ENCODE measurements at regions not wholly inside any gene's neighbourhood (a gene's known extent, or its start where the extent isn't known, plus 50 kb on each side); places are given as distances from the start of the nearest gene placed in this dataset.

DNA sequence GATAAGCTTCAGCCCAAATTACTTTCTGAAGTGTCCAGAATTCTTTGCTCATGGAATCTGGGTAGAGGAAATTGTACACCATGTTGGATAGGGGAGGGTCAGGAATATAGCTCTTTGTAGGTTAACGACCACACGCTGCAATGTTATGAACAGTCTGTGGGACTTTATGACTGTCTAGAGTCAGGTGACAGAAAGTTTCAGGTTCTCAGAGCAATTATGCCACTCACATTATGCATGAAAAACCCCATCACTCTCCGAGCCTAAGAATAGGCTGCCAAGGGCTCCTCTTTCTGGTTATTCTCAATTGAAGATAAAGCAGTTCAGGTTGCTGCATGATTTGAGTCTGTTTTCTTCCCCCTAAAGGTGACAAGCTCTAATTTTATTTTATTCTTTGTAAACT is 430.9 kb downstream of the ATP23 start:
- Histone ChIP-seq H3K4me3 (replicated peaks in 1 of 2; ENCODE audit: low read depth in 1 of 2, low read length in 2 of 2) (no peak overlapping the region), H3K27me3 (ENCODE audit: insufficient read depth, low read length) (no peaks in the 10 kb centered on the region), H3K9me2 (ENCODE audit: insufficient read depth) (no peaks in the 10 kb centered on the region), H3K79me2 (ENCODE audit: insufficient read depth, low read length) (no peaks in the 10 kb centered on the region), H3K9ac (ENCODE audit: low read length) (no peak overlapping the region), H4K20me1 (ENCODE audit: insufficient read depth) (no peaks in the 10 kb centered on the region), H2AFZ (ENCODE audit: low read depth, low read length, poor library complexity, severe bottlenecking) (no peak overlapping the region), H3K36me3 (ENCODE audit: control insufficient read depth in 1 of 2, insufficient read depth in 2 of 2, low read length in 2 of 2) (no peaks in the 10 kb centered on the region), H3K4me1 (ENCODE audit: control insufficient read depth in 1 of 2, insufficient read depth in 2 of 2, low read length in 2 of 2) (no peaks in the 10 kb centered on the region), H3K27ac (ENCODE audit: low read depth, low read length) (no peak overlapping the region), H3K4me2 (ENCODE audit: low read length) (no peak overlapping the region), H3K9me3 (ENCODE audit: control insufficient read depth in 1 of 2, insufficient read depth in 1 of 2, low read depth in 1 of 2, low read length in 2 of 2) (no peaks in the 10 kb centered on the region)
- no peak for DNase-seq (ENCODE audit: low read depth, low spot score)
- ATAC-seq, result no peak
- POLR2A ChIA-PET, result interaction anchor here (1.2 kb wide), 1 partner anchor 9 kb away, joined by 3 read pairs; no protein-coding TSS in a partner anchor
- TF ChIP-seq ZNF274 (IDR thresholded peaks at IDR 0.05; ENCODE audit: low read depth, low read length), result no peak
- no peak for TF ChIP-seq FOSL1 (IDR thresholded peaks at IDR 0.05; ENCODE audit: low read depth)
- no peak for TF ChIP-seq RAD21 (IDR thresholded peaks at IDR 0.05; ENCODE audit: low read depth)
- TF ChIP-seq EZH2 (IDR thresholded peaks at IDR 0.05), result no peak
- TF ChIP-seq, protein P1, sequence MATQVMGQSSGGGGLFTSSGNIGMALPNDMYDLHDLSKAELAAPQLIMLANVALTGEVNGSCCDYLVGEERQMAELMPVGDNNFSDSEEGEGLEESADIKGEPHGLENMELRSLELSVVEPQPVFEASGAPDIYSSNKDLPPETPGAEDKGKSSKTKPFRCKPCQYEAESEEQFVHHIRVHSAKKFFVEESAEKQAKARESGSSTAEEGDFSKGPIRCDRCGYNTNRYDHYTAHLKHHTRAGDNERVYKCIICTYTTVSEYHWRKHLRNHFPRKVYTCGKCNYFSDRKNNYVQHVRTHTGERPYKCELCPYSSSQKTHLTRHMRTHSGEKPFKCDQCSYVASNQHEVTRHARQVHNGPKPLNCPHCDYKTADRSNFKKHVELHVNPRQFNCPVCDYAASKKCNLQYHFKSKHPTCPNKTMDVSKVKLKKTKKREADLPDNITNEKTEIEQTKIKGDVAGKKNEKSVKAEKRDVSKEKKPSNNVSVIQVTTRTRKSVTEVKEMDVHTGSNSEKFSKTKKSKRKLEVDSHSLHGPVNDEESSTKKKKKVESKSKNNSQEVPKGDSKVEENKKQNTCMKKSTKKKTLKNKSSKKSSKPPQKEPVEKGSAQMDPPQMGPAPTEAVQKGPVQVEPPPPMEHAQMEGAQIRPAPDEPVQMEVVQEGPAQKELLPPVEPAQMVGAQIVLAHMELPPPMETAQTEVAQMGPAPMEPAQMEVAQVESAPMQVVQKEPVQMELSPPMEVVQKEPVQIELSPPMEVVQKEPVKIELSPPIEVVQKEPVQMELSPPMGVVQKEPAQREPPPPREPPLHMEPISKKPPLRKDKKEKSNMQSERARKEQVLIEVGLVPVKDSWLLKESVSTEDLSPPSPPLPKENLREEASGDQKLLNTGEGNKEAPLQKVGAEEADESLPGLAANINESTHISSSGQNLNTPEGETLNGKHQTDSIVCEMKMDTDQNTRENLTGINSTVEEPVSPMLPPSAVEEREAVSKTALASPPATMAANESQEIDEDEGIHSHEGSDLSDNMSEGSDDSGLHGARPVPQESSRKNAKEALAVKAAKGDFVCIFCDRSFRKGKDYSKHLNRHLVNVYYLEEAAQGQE (IDR thresholded peaks at IDR 0.05; ENCODE audit: low read depth), result no peak
- TF ChIP-seq, protein P2, sequence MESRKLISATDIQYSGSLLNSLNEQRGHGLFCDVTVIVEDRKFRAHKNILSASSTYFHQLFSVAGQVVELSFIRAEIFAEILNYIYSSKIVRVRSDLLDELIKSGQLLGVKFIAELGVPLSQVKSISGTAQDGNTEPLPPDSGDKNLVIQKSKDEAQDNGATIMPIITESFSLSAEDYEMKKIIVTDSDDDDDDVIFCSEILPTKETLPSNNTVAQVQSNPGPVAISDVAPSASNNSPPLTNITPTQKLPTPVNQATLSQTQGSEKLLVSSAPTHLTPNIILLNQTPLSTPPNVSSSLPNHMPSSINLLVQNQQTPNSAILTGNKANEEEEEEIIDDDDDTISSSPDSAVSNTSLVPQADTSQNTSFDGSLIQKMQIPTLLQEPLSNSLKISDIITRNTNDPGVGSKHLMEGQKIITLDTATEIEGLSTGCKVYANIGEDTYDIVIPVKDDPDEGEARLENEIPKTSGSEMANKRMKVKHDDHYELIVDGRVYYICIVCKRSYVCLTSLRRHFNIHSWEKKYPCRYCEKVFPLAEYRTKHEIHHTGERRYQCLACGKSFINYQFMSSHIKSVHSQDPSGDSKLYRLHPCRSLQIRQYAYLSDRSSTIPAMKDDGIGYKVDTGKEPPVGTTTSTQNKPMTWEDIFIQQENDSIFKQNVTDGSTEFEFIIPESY (IDR thresholded peaks at IDR 0.05; ENCODE audit: extremely low read depth, insufficient replicate concordance, low read length), result no peak
- TF ChIP-seq, protein P3, sequence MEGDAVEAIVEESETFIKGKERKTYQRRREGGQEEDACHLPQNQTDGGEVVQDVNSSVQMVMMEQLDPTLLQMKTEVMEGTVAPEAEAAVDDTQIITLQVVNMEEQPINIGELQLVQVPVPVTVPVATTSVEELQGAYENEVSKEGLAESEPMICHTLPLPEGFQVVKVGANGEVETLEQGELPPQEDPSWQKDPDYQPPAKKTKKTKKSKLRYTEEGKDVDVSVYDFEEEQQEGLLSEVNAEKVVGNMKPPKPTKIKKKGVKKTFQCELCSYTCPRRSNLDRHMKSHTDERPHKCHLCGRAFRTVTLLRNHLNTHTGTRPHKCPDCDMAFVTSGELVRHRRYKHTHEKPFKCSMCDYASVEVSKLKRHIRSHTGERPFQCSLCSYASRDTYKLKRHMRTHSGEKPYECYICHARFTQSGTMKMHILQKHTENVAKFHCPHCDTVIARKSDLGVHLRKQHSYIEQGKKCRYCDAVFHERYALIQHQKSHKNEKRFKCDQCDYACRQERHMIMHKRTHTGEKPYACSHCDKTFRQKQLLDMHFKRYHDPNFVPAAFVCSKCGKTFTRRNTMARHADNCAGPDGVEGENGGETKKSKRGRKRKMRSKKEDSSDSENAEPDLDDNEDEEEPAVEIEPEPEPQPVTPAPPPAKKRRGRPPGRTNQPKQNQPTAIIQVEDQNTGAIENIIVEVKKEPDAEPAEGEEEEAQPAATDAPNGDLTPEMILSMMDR (IDR thresholded peaks at IDR 0.05 in 2 of 3, conservative IDR thresholded peaks at IDR 0.05 in 1 of 3; ENCODE audit: borderline replicate concordance in 1 of 3, insufficient read depth in 1 of 3, low read depth in 2 of 3, low read length in 2 of 3), result no peak
- TF ChIP-seq CBX3 (IDR thresholded peaks at IDR 0.05; ENCODE audit: low read depth), result no peak
- no peak for TF ChIP-seq SRF (IDR thresholded peaks at IDR 0.05; ENCODE audit: low read depth)
- no peak for TF ChIP-seq POLR2A (IDR thresholded peaks at IDR 0.05; ENCODE audit: borderline replicate concordance, extremely low read depth, insufficient read depth, insufficient read length)
- no peak for TF ChIP-seq ELF1 (IDR thresholded peaks at IDR 0.05; ENCODE audit: borderline replicate concordance, low read depth)
- TF ChIP-seq EZH2phosphoT487 (IDR thresholded peaks at IDR 0.05; ENCODE audit: borderline replicate concordance), result no peak
- no peak for TF ChIP-seq CEBPB (IDR thresholded peaks at IDR 0.05; ENCODE audit: low read depth)
- no peak for TF ChIP-seq SIN3A (IDR thresholded peaks at IDR 0.05; ENCODE audit: low read depth)
- CTCF ChIA-PET, result no interaction called here
- intact Hi-C loops (cut with micrococcal nuclease), result no loop called here
- no TSS peak for BruUV-seq (replicated peaks)
- RAD21 ChIA-PET (ENCODE audit: low non-redundant PET in 1 of 2, low total read pairs in 2 of 2, uncharacterized antibody in 2 of 2, unreplicated experiment in 2 of 2), result no interaction called here
